ENCODE measurements at regions not wholly inside any gene's neighbourhood (a gene's known extent, or its start where the extent isn't known, plus 50 kb on each side); places are given as distances from the start of the nearest gene placed in this dataset.

DNA sequence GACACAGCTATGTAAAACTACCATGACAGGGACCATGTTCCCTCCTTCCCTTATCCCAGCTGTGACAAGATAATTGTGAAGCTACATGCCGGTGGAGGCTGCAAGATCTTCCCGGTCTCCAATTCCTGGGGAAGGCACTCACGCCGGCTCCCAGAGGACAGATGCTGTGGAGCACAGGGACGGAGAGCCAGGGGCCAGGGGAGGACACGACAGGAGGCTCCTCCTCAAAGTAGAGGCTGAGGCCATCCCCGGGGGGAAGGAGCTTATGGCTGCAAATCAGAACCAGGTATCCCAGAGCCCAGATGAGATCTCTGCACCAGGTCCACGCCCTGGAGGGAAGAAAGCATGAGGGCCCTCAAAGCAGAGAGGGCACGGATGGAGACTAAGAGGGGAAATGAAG is 286.2 kb downstream of the TCERG1L start:
- no peak overlapping the region for H3K9ac ChIP-seq (ENCODE audit: insufficient read depth in 1 of 2, low read length in 2 of 2)
- WGBS, 2 donors: 83 to 91% methylated on average over 9 of the region's 9 CpGs
- TF ChIP-seq, protein P1, sequence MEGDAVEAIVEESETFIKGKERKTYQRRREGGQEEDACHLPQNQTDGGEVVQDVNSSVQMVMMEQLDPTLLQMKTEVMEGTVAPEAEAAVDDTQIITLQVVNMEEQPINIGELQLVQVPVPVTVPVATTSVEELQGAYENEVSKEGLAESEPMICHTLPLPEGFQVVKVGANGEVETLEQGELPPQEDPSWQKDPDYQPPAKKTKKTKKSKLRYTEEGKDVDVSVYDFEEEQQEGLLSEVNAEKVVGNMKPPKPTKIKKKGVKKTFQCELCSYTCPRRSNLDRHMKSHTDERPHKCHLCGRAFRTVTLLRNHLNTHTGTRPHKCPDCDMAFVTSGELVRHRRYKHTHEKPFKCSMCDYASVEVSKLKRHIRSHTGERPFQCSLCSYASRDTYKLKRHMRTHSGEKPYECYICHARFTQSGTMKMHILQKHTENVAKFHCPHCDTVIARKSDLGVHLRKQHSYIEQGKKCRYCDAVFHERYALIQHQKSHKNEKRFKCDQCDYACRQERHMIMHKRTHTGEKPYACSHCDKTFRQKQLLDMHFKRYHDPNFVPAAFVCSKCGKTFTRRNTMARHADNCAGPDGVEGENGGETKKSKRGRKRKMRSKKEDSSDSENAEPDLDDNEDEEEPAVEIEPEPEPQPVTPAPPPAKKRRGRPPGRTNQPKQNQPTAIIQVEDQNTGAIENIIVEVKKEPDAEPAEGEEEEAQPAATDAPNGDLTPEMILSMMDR (IDR thresholded peaks at IDR 0.05; ENCODE audit: control extremely low read depth, extremely low read depth): no peak
- H3K27me3 ChIP-seq (ENCODE audit: control insufficient read depth in 3 of 3, insufficient read depth in 3 of 3, low read length in 2 of 3): peaks cover 0 to 8% (median 0%) of the 10 kb centered on the region in 3 donors
- no peak overlapping the region for H3K4me3 ChIP-seq
- H3K4me1 ChIP-seq (ENCODE audit: control insufficient read depth in 5 of 5, insufficient read depth in 5 of 5, low read length in 5 of 5): no peaks in the 10 kb centered on the region
- ATAC-seq (ENCODE audit: insufficient read depth, low FRiP score) (no peak), DNase-seq (no peak)
- no peaks in the 10 kb centered on the region for H3K9me3 ChIP-seq (ENCODE audit: control insufficient read depth in 4 of 4, insufficient read depth in 3 of 4, low read length in 3 of 4)
- no peaks in the 10 kb centered on the region for H3K36me3 ChIP-seq (ENCODE audit: control insufficient read depth in 4 of 4, insufficient read depth in 4 of 4, low read length in 4 of 4)
- no peak overlapping the region for H3K27ac ChIP-seq (ENCODE audit: low read depth in 1 of 2, low read length in 1 of 2)

DNA sequence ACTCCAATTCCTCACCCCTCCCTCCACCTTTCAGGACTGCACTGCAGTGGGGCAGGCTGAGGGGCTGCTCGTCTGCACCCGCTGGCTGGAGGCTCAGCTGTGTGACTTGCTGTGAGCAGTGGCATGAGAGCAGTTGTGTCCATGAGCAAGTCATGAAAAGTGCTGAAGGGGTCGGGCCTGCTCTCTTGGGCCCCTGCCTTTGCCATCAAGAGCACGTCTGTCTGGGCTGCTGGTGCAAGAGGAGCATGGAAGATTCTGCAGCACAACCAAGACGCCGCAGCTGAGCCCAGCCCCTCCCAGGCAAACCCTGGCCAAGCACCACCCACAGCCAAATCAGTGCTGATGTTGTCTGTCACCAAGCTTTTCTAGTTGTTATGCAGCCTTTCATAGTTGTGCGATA is 284.3 kb downstream of the TCERG1L start:
- Histone ChIP-seq H3K27me3 (ENCODE audit: control insufficient read depth in 3 of 3, insufficient read depth in 3 of 3, low read length in 2 of 3) (peaks cover 0 to 11% (median 0%) of the 10 kb centered on the region in 3 donors), H3K27ac (ENCODE audit: low read depth in 1 of 2, low read length in 1 of 2) (no peak overlapping the region), H3K4me3 (no peak overlapping the region), H3K9me3 (ENCODE audit: control insufficient read depth in 4 of 4, insufficient read depth in 3 of 4, low read length in 3 of 4) (no peaks in the 10 kb centered on the region), H3K4me1 (ENCODE audit: control insufficient read depth in 5 of 5, insufficient read depth in 5 of 5, low read length in 5 of 5) (no peaks in the 10 kb centered on the region), H3K36me3 (ENCODE audit: control insufficient read depth in 4 of 4, insufficient read depth in 4 of 4, low read length in 4 of 4) (no peaks in the 10 kb centered on the region), H3K9ac (ENCODE audit: insufficient read depth in 1 of 2, low read length in 2 of 2) (no peak overlapping the region)
- DNase-seq: no peak
- WGBS, 2 donors: 73 to 88% methylated on average over 7 of the region's 7 CpGs
- TF ChIP-seq, protein P1 (IDR thresholded peaks at IDR 0.05; ENCODE audit: control extremely low read depth, extremely low read depth): no peak
- ATAC-seq (ENCODE audit: insufficient read depth, low FRiP score): no peak

- DNase-seq (no peak), ATAC-seq (ENCODE audit: insufficient read depth, low FRiP score) (no peak)
- peaks cover 4 to 20% (median 6%) of the 10 kb centered on the region in 3 donors for H3K27me3 ChIP-seq (ENCODE audit: control insufficient read depth in 3 of 3, insufficient read depth in 3 of 3, low read length in 2 of 3)
- no peaks in the 10 kb centered on the region for H3K36me3 ChIP-seq (ENCODE audit: control insufficient read depth in 4 of 4, insufficient read depth in 4 of 4, low read length in 4 of 4)
- no peak overlapping the region for H3K9ac ChIP-seq (ENCODE audit: insufficient read depth in 1 of 2, low read length in 2 of 2)
- H3K4me1 ChIP-seq (ENCODE audit: control insufficient read depth in 5 of 5, insufficient read depth in 5 of 5, low read length in 5 of 5): no peaks in the 10 kb centered on the region
- H3K27ac ChIP-seq (ENCODE audit: low read depth in 1 of 2, low read length in 1 of 2): no peak overlapping the region
- no peaks in the 10 kb centered on the region for H3K9me3 ChIP-seq (ENCODE audit: control insufficient read depth in 4 of 4, insufficient read depth in 3 of 4, low read length in 3 of 4)
- TF ChIP-seq, protein P1 (IDR thresholded peaks at IDR 0.05; ENCODE audit: control extremely low read depth, extremely low read depth): no peak
- WGBS, 2 donors: 75 to 77% methylated on average over 14 of the region's 14 CpGs
- no peak overlapping the region for H3K4me3 ChIP-seq
These were observed 280.2 kb downstream of the TCERG1L start for GRCh38 chr10:131031346-131031745.
